Activated CD4-positive, alpha-beta T cell treated with anti-CD3 and anti-CD28 coated beads, Interleukin-2, amount 10 ng/mL, durations not matched to agents 7 days and 5 days (primary cell): ENCODE measurements at regions not wholly inside any gene's neighbourhood (a gene's known extent, or its start where the extent isn't known, plus 50 kb on each side); places are given as distances from the start of the nearest gene placed in this dataset.

Experiments used
- CTCF ChIA-PET: fragments of 350-600 bp; sonication (Branson Sonifier 250); formaldehyde crosslinking; loops from one replicate; lab custom pipeline; 2021; ENCODE audit warnings: antibody characterized with exemption; lab: Charles Lee
- POLR2A ChIA-PET: fragments of 350-600 bp; sonication (Branson Sonifier 250); formaldehyde crosslinking; loops from one replicate; lab custom pipeline; 2021; ENCODE audit warnings: antibody characterized with exemption; lab: Charles Lee
- DNase-seq: peaks from one replicate; pipeline ENCODE4 v3.0.0-alpha.2; 2020
- H3K27ac Mint-ChIP-seq: one replicate; pipeline ENCODE4 v1.8.0; 2021; ENCODE audit warnings: mild to moderate bottlenecking, moderate library complexity, mixed read lengths
- H3K27me3 Mint-ChIP-seq: one replicate; pipeline ENCODE4 v1.8.0; 2021; ENCODE audit warnings: mixed read lengths
- H3K36me3 Mint-ChIP-seq: one replicate; pipeline ENCODE4 v1.8.0; 2021; ENCODE audit warnings: low read depth, mixed read lengths
- H3K4me1 Mint-ChIP-seq: one replicate; pipeline ENCODE4 v1.8.0; 2021; ENCODE audit warnings: mixed read lengths
- H3K4me3 Mint-ChIP-seq: one replicate; pipeline ENCODE4 v1.8.0; 2021; ENCODE audit warnings: mild to moderate bottlenecking, moderate library complexity, mixed read lengths
- H3K9me3 Mint-ChIP-seq: one replicate; pipeline ENCODE4 v1.8.0; 2021; ENCODE audit warnings: mixed read lengths

- H3K27me3 Mint-ChIP-seq: no peaks in the 10 kb centered on the region
- DNase-seq: no peak
- ChIA-PET POLR2A (no interaction called here), CTCF (no interaction called here)
- no peak overlapping the region for H3K27ac Mint-ChIP-seq
- no peak overlapping the region for H3K4me3 Mint-ChIP-seq
- no peaks in the 10 kb centered on the region for H3K4me1 Mint-ChIP-seq
- no peaks in the 10 kb centered on the region for H3K36me3 Mint-ChIP-seq
- no peaks in the 10 kb centered on the region for H3K9me3 Mint-ChIP-seq
These were observed 765.1 kb upstream of the FBXO33 start for GRCh38 chr14:40197344-40197743.

GRCh38 chr14:40188006-40188405, 755.8 kb upstream of the FBXO33 start:
- no peaks in the 10 kb centered on the region for H3K27me3 Mint-ChIP-seq
- no peak overlapping the region for H3K4me3 Mint-ChIP-seq
- no peaks in the 10 kb centered on the region for H3K9me3 Mint-ChIP-seq
- ChIA-PET POLR2A (no interaction called here), CTCF (no interaction called here)
- H3K27ac Mint-ChIP-seq: no peak overlapping the region
- no peaks in the 10 kb centered on the region for H3K36me3 Mint-ChIP-seq
- DNase-seq: no peak
- H3K4me1 Mint-ChIP-seq: no peaks in the 10 kb centered on the region

- no peak overlapping the region for H3K4me3 Mint-ChIP-seq
- no peak for DNase-seq
- H3K27ac Mint-ChIP-seq: no peak overlapping the region
- POLR2A ChIA-PET: no interaction called here
- no peaks in the 10 kb centered on the region for H3K4me1 Mint-ChIP-seq
- no peaks in the 10 kb centered on the region for H3K36me3 Mint-ChIP-seq
- peaks cover 15% of the 10 kb centered on the region for H3K9me3 Mint-ChIP-seq
- H3K27me3 Mint-ChIP-seq: no peaks in the 10 kb centered on the region
- CTCF ChIA-PET: no interaction called here
These were observed 731.9 kb upstream of the FBXO33 start for GRCh38 chr14:40164083-40164482.

- H3K4me1 Mint-ChIP-seq: no peaks in the 10 kb centered on the region
- H3K9me3 Mint-ChIP-seq: peaks cover 2% of the 10 kb centered on the region
- H3K36me3 Mint-ChIP-seq: no peaks in the 10 kb centered on the region
- H3K27ac Mint-ChIP-seq: no peak overlapping the region
- H3K27me3 Mint-ChIP-seq: no peaks in the 10 kb centered on the region
- no peak overlapping the region for H3K4me3 Mint-ChIP-seq
- DNase-seq: no peak
- POLR2A ChIA-PET: no interaction called here
- CTCF ChIA-PET: no interaction called here
These were observed 707.4 kb upstream of the FBXO33 start for GRCh38 chr14:40139657-40140056.

- Mint-ChIP-seq H3K27me3 (no peaks in the 10 kb centered on the region), H3K9me3 (peaks cover 8% of the 10 kb centered on the region), H3K4me3 (no peak overlapping the region), H3K4me1 (no peaks in the 10 kb centered on the region), H3K36me3 (no peaks in the 10 kb centered on the region), H3K27ac (no peak overlapping the region)
- CTCF ChIA-PET: interaction anchor here (1.0 kb wide), 1 partner anchor 559 kb away, joined by 4 read pairs; no protein-coding TSS in a partner anchor
- POLR2A ChIA-PET: no interaction called here
- DNase-seq: no peak
These were observed 701.2 kb upstream of the FBXO33 start for GRCh38 chr14:40133463-40133862.

- Mint-ChIP-seq H3K4me3 (no peak overlapping the region), H3K4me1 (no peaks in the 10 kb centered on the region), H3K27ac (no peak overlapping the region), H3K9me3 (peaks cover 13% of the 10 kb centered on the region), H3K27me3 (no peaks in the 10 kb centered on the region), H3K36me3 (no peaks in the 10 kb centered on the region)
- CTCF ChIA-PET: no interaction called here
- POLR2A ChIA-PET: no interaction called here
- DNase-seq: no peak
These were observed 696.9 kb upstream of the FBXO33 start for GRCh38 chr14:40129159-40129558.

- DNase-seq: no peak
- no peaks in the 10 kb centered on the region for H3K36me3 Mint-ChIP-seq
- no peaks in the 10 kb centered on the region for H3K4me1 Mint-ChIP-seq
- no peak overlapping the region for H3K27ac Mint-ChIP-seq
- ChIA-PET POLR2A (no interaction called here), CTCF (no interaction called here)
- peaks cover 6% of the 10 kb centered on the region for H3K9me3 Mint-ChIP-seq
- no peak overlapping the region for H3K4me3 Mint-ChIP-seq
- H3K27me3 Mint-ChIP-seq: no peaks in the 10 kb centered on the region
These were observed 691.6 kb upstream of the FBXO33 start for GRCh38 chr14:40123816-40124215.

- Mint-ChIP-seq H3K27ac (no peak overlapping the region), H3K4me3 (no peak overlapping the region), H3K4me1 (no peaks in the 10 kb centered on the region), H3K27me3 (no peaks in the 10 kb centered on the region), H3K36me3 (no peaks in the 10 kb centered on the region), H3K9me3 (peaks cover 5% of the 10 kb centered on the region)
- no peak for DNase-seq
- ChIA-PET CTCF (no interaction called here), POLR2A (no interaction called here)
These were observed 690.9 kb upstream of the FBXO33 start for GRCh38 chr14:40122968-40123648.

GRCh38 chr14:40119765-40120164, 687.5 kb upstream of the FBXO33 start:
- no peak overlapping the region for H3K4me3 Mint-ChIP-seq
- H3K36me3 Mint-ChIP-seq: no peaks in the 10 kb centered on the region
- ChIA-PET POLR2A (no interaction called here), CTCF (interaction anchor here (1.2 kb wide), 1 partner anchor 13 kb away, joined by 3 read pairs; no protein-coding TSS in a partner anchor)
- H3K4me1 Mint-ChIP-seq: no peaks in the 10 kb centered on the region
- no peak for DNase-seq
- H3K27me3 Mint-ChIP-seq: no peaks in the 10 kb centered on the region
- no peak overlapping the region for H3K27ac Mint-ChIP-seq
- H3K9me3 Mint-ChIP-seq: no peaks in the 10 kb centered on the region

- H3K9me3 Mint-ChIP-seq: no peaks in the 10 kb centered on the region
- POLR2A ChIA-PET: no interaction called here
- no peak overlapping the region for H3K4me3 Mint-ChIP-seq
- no peak overlapping the region for H3K27ac Mint-ChIP-seq
- H3K4me1 Mint-ChIP-seq: no peaks in the 10 kb centered on the region
- CTCF ChIA-PET: interaction anchor here (1.2 kb wide), 1 partner anchor 13 kb away, joined by 3 read pairs; no protein-coding TSS in a partner anchor
- DNase-seq: no peak
- no peaks in the 10 kb centered on the region for H3K36me3 Mint-ChIP-seq
- H3K27me3 Mint-ChIP-seq: no peaks in the 10 kb centered on the region
These were observed 687.1 kb upstream of the FBXO33 start for GRCh38 chr14:40119321-40119720.

GRCh38 chr14:40115583-40115982, 683.4 kb upstream of the FBXO33 start:
- DNase-seq: no peak
- ChIA-PET POLR2A (no interaction called here), CTCF (no interaction called here)
- no peaks in the 10 kb centered on the region for H3K9me3 Mint-ChIP-seq
- no peaks in the 10 kb centered on the region for H3K36me3 Mint-ChIP-seq
- H3K4me1 Mint-ChIP-seq: no peaks in the 10 kb centered on the region
- no peak overlapping the region for H3K27ac Mint-ChIP-seq
- H3K27me3 Mint-ChIP-seq: no peaks in the 10 kb centered on the region
- H3K4me3 Mint-ChIP-seq: no peak overlapping the region

- Mint-ChIP-seq H3K4me1 (no peaks in the 10 kb centered on the region), H3K27ac (no peak overlapping the region), H3K36me3 (no peaks in the 10 kb centered on the region), H3K9me3 (no peaks in the 10 kb centered on the region), H3K27me3 (no peaks in the 10 kb centered on the region), H3K4me3 (no peak overlapping the region)
- POLR2A ChIA-PET: no interaction called here
- no peak for DNase-seq
- CTCF ChIA-PET: no interaction called here
These were observed 681.4 kb upstream of the FBXO33 start for GRCh38 chr14:40113671-40114070.

GRCh38 chr14:40100544-40101196, 668.4 kb upstream of the FBXO33 start:
- H3K9me3 Mint-ChIP-seq: peaks cover 9% of the 10 kb centered on the region
- ChIA-PET POLR2A (no interaction called here), CTCF (no interaction called here)
- H3K4me1 Mint-ChIP-seq: no peaks in the 10 kb centered on the region
- H3K36me3 Mint-ChIP-seq: no peaks in the 10 kb centered on the region
- no peak for DNase-seq
- H3K27ac Mint-ChIP-seq: no peak overlapping the region
- no peaks in the 10 kb centered on the region for H3K27me3 Mint-ChIP-seq
- H3K4me3 Mint-ChIP-seq: no peak overlapping the region

GRCh38 chr14:40099316-40099715, 667.1 kb upstream of the FBXO33 start:
- H3K27ac Mint-ChIP-seq: no peak overlapping the region
- CTCF ChIA-PET: no interaction called here
- no peak overlapping the region for H3K4me3 Mint-ChIP-seq
- no peaks in the 10 kb centered on the region for H3K27me3 Mint-ChIP-seq
- POLR2A ChIA-PET: no interaction called here
- H3K4me1 Mint-ChIP-seq: no peaks in the 10 kb centered on the region
- no peak for DNase-seq
- H3K36me3 Mint-ChIP-seq: no peaks in the 10 kb centered on the region
- peaks cover 9% of the 10 kb centered on the region for H3K9me3 Mint-ChIP-seq
